Testis (tissue), 2 donors: ENCODE measurements at regions not wholly inside any gene's neighbourhood (a gene's known extent, or its start where the extent isn't known, plus 50 kb on each side); places are given as distances from the start of the nearest gene placed in this dataset.

Experiments
- CTCF ChIP-seq, 3 experiments: fragments of 450-650 bp in 2 of 3; fragments of 200-600 bp in 1 of 3; sonication (generic) in 1 of 3; IDR thresholded peaks; one replicate each; pipeline ENCODE4 v1.5.1; 2016 to 2019; ENCODE audit warnings: antibody characterized with exemption in 3 of 3, mild to moderate bottlenecking in 2 of 3, moderate library complexity in 1 of 3
- POLR2A ChIP-seq: fragments of 450-650 bp; IDR thresholded peaks from one replicate; pipeline ENCODE4 v1.6.1; 2017; ENCODE audit warnings: antibody characterized with exemption, mild to moderate bottlenecking, moderate library complexity

GRCh38 chr18:15005313-15006130 is 257.6 kb downstream of the ANKRD30B start:
- TF ChIP-seq CTCF (IDR thresholded peaks at IDR 0.05) = no peak
- TF ChIP-seq POLR2A = no peak
